ENCODE measurements at regions not wholly inside any gene's neighbourhood (a gene's known extent, or its start where the extent isn't known, plus 50 kb on each side); places are given as distances from the start of the nearest gene placed in this dataset.

DNA sequence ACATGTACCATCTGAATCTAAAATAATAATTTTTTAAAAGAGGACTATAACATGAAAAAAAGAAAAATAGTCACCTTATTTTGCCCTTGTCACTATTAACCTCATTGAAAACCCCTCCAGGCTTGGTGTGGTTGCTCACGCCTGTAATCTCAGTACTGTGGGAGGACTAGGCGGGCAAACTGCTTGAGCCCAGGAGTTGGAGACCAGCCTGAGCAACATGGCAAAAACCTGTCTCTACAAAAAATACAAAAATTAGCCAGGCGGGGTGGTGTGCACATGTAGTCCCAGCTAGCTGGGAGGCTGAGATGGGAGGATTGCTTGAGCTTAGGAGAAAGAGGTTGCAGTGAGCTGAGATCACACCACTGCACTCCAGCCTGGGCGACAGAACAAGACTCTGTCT is 126.3 kb upstream of the KRAS start:
- TF ChIP-seq, protein P1, sequence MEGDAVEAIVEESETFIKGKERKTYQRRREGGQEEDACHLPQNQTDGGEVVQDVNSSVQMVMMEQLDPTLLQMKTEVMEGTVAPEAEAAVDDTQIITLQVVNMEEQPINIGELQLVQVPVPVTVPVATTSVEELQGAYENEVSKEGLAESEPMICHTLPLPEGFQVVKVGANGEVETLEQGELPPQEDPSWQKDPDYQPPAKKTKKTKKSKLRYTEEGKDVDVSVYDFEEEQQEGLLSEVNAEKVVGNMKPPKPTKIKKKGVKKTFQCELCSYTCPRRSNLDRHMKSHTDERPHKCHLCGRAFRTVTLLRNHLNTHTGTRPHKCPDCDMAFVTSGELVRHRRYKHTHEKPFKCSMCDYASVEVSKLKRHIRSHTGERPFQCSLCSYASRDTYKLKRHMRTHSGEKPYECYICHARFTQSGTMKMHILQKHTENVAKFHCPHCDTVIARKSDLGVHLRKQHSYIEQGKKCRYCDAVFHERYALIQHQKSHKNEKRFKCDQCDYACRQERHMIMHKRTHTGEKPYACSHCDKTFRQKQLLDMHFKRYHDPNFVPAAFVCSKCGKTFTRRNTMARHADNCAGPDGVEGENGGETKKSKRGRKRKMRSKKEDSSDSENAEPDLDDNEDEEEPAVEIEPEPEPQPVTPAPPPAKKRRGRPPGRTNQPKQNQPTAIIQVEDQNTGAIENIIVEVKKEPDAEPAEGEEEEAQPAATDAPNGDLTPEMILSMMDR (IDR thresholded peaks at IDR 0.05; ENCODE audit: control extremely low read depth in 1 of 3, insufficient read depth in 1 of 3, low read depth in 1 of 3, low read length in 3 of 3) = no peak
- no peak for TF ChIP-seq YY1 (IDR thresholded peaks at IDR 0.05; ENCODE audit: low read depth, low read length)
- TF ChIP-seq CBX8 (IDR thresholded peaks at IDR 0.05; ENCODE audit: borderline replicate concordance, low read depth, low read length) = no peak
- TF ChIP-seq POLR2AphosphoS5 (IDR thresholded peaks at IDR 0.05; ENCODE audit: low read depth, low read length) = no peak
- TF ChIP-seq MAFK (IDR thresholded peaks at IDR 0.05; ENCODE audit: low read depth, low read length) = no peak
- TF ChIP-seq SP1 (IDR thresholded peaks at IDR 0.05; ENCODE audit: low read depth, low read length) = no peak
- TF ChIP-seq KDM1A (IDR thresholded peaks at IDR 0.05; ENCODE audit: borderline replicate concordance, low read length) = no peak
- TF ChIP-seq SRF (IDR thresholded peaks at IDR 0.05; ENCODE audit: low read depth, low read length) = no peak
- TF ChIP-seq SP4 (IDR thresholded peaks at IDR 0.05; ENCODE audit: low read length) = no peak

All from H1 (cell line).